ENCODE measurements at regions not wholly inside any gene's neighbourhood (a gene's known extent, or its start where the extent isn't known, plus 50 kb on each side); places are given as distances from the start of the nearest gene placed in this dataset.

- peak; percentile 91 for DNase-seq
Observed at GRCh38 chr1:181142096-181142958, 53.8 kb downstream of the IER5 start.

GRCh38 chr1:181143102-181143859, 54.8 kb downstream of the IER5 start:
- no peak for DNase-seq

- no peak for DNase-seq
Observed at GRCh38 chr1:181144238-181144637, 55.7 kb downstream of the IER5 start.

- no peak for DNase-seq
Observed at GRCh38 chr1:181148636-181149035, 60.1 kb downstream of the IER5 start.

- DNase-seq: peak; percentile 69
Observed at GRCh38 chr1:181149326-181150125, 61.0 kb downstream of the IER5 start.

- no peak for DNase-seq
Observed at GRCh38 chr1:181150273-181150672, 61.8 kb downstream of the IER5 start.

GRCh38 chr1:181150842-181151241, 62.3 kb downstream of the IER5 start:
- no peak for DNase-seq

GRCh38 chr1:181151378-181152326, 63.2 kb downstream of the IER5 start:
- DNase-seq: peak; percentile 75

GRCh38 chr1:181152892-181153633, 64.6 kb downstream of the IER5 start:
- DNase-seq: peak; percentile 99

GRCh38 chr1:181153634-181153961, 65.1 kb downstream of the IER5 start:
- no peak for DNase-seq

- DNase-seq: no peak
Observed at GRCh38 chr1:181155339-181155738, 66.8 kb downstream of the IER5 start.

- peak; percentile 41 for DNase-seq
Observed at GRCh38 chr1:181159451-181160140, 71.1 kb downstream of the IER5 start.

GRCh38 chr1:181160322-181160721, 71.8 kb downstream of the IER5 start:
- DNase-seq: no peak

- no peak for DNase-seq
Observed at GRCh38 chr1:181160998-181161870, 72.7 kb downstream of the IER5 start.

GRCh38 chr1:181163662-181164061, 75.2 kb downstream of the IER5 start:
- DNase-seq: no peak

GRCh38 chr1:181166377-181167196, 78.1 kb downstream of the IER5 start:
- peak; percentile 93 for DNase-seq

GRCh38 chr1:181169281-181169865, 80.9 kb downstream of the IER5 start:
- DNase-seq: no peak

- DNase-seq: no peak
Observed at GRCh38 chr1:181170194-181170593, 81.7 kb downstream of the IER5 start.

Data from hematopoietic multipotent progenitor cell treated with erythropoietin and hydrocortisone succinate and interleukin-3 and kit ligand, for 6 days (in vitro differentiated cells).